GM12874 (cell line): ENCODE measurements at regions not wholly inside any gene's neighbourhood (a gene's known extent, or its start where the extent isn't known, plus 50 kb on each side); places are given as distances from the start of the nearest gene placed in this dataset.

ENCODE experiments used
- CTCF ChIP-seq: IDR thresholded peaks from 2 replicates; pipeline ENCODE4 v1.5.1; 2011; ENCODE audit warnings: low read depth, mild to moderate bottlenecking, control low read depth, low read length, moderate library complexity; ENCODE audit not compliant: insufficient read depth

- no peak for TF ChIP-seq CTCF
Measured at GRCh38 chr2:24439971-24440340, 51.1 kb upstream of the NCOA1 start.

- no peak for TF ChIP-seq CTCF
Measured at GRCh38 chr2:24439280-24439970, 51.6 kb upstream of the NCOA1 start.

- TF ChIP-seq CTCF: no peak
Measured at GRCh38 chr2:24438106-24438505, 52.9 kb upstream of the NCOA1 start.

- TF ChIP-seq CTCF: no peak
Measured at GRCh38 chr2:24435391-24436316, 55.4 kb upstream of the NCOA1 start.

GRCh38 chr2:24434541-24434940 lies 56.5 kb upstream of the NCOA1 start:
- no peak for TF ChIP-seq CTCF

GRCh38 chr2:24432735-24433134 lies 58.3 kb upstream of the NCOA1 start:
- TF ChIP-seq CTCF: no peak

- TF ChIP-seq CTCF: no peak
Measured at GRCh38 chr2:24432121-24432520, 58.9 kb upstream of the NCOA1 start.
